MM.1S (cell line): ENCODE measurements at regions not wholly inside any gene's neighbourhood (a gene's known extent, or its start where the extent isn't known, plus 50 kb on each side); places are given as distances from the start of the nearest gene placed in this dataset.

Experiments used
- CTCF ChIP-seq: fragments of 300-600 bp; sonication (generic); IDR thresholded peaks from 2 replicates; pipeline ENCODE4 v1.5.1; 2016; ENCODE audit warnings: antibody characterized with exemption, low read length, mixed read lengths
- EZH2 ChIP-seq: fragments of 300-600 bp; sonication (generic); optimal IDR thresholded peaks from 2 replicates; pipeline ENCODE3; 2017; ENCODE audit warnings: low read depth, mild to moderate bottlenecking, antibody characterized with exemption, low read length, mixed read lengths
- EZH2phosphoT487 ChIP-seq: fragments of 300-600 bp; sonication (generic); IDR thresholded peaks from 2 replicates; pipeline ENCODE4 v1.6.1; 2018; ENCODE audit warnings: antibody characterized with exemption, low read length

- TF ChIP-seq CTCF (no peak), EZH2 (no peak), EZH2phosphoT487 (no peak)
Measured at GRCh38 chr20:48147311-48147710, 362.0 kb upstream of the SULF2 start.
